ENCODE measurements at regions not wholly inside any gene's neighbourhood (a gene's known extent, or its start where the extent isn't known, plus 50 kb on each side); places are given as distances from the start of the nearest gene placed in this dataset.
A peak's percentile ranks its signal among the peaks of the same experiment; 100 is the strongest.

- H3K27me3 Mint-ChIP-seq (ENCODE audit: low read depth), result no peaks in the 10 kb centered on the region
- H3K4me3 Mint-ChIP-seq, result peak overlapping the region; percentile 31
- peaks cover 34% of the 10 kb centered on the region for H3K4me1 Mint-ChIP-seq (ENCODE audit: low read depth)
- no peak for DNase-seq (ENCODE audit: low spot score)
- peaks cover 5% of the 10 kb centered on the region for H3K9me3 Mint-ChIP-seq
- H3K27ac Mint-ChIP-seq, result peak overlapping the region; percentile 64
- H3K36me3 Mint-ChIP-seq (ENCODE audit: low read depth), result peaks cover 1% of the 10 kb centered on the region
Observed at GRCh38 chr12:124687174-124687902, 119.9 kb upstream of the NCOR2 start.

- Mint-ChIP-seq H3K27ac (no peak overlapping the region), H3K4me3 (no peak overlapping the region), H3K4me1 (ENCODE audit: low read depth) (peaks cover 36% of the 10 kb centered on the region), H3K27me3 (ENCODE audit: low read depth) (no peaks in the 10 kb centered on the region), H3K9me3 (no peaks in the 10 kb centered on the region), H3K36me3 (ENCODE audit: low read depth) (peaks cover 1% of the 10 kb centered on the region)
- no peak for DNase-seq (ENCODE audit: low spot score)
Observed at GRCh38 chr12:124686370-124687173, 119.2 kb upstream of the NCOR2 start.

- peaks cover 1% of the 10 kb centered on the region for H3K36me3 Mint-ChIP-seq (ENCODE audit: low read depth)
- H3K4me1 Mint-ChIP-seq (ENCODE audit: low read depth), result peaks cover 39% of the 10 kb centered on the region
- no peak overlapping the region for H3K4me3 Mint-ChIP-seq
- no peak overlapping the region for H3K27ac Mint-ChIP-seq
- DNase-seq (ENCODE audit: low spot score), result no peak
- H3K9me3 Mint-ChIP-seq, result no peaks in the 10 kb centered on the region
- no peaks in the 10 kb centered on the region for H3K27me3 Mint-ChIP-seq (ENCODE audit: low read depth)
Observed at GRCh38 chr12:124685689-124686369, 118.4 kb upstream of the NCOR2 start.

GRCh38 chr12:124684971-124685688 is 117.7 kb upstream of the NCOR2 start:
- Mint-ChIP-seq H3K4me1 (ENCODE audit: low read depth) (peaks cover 39% of the 10 kb centered on the region), H3K36me3 (ENCODE audit: low read depth) (peaks cover 1% of the 10 kb centered on the region), H3K9me3 (no peaks in the 10 kb centered on the region), H3K27ac (no peak overlapping the region), H3K27me3 (ENCODE audit: low read depth) (no peaks in the 10 kb centered on the region), H3K4me3 (no peak overlapping the region)
- peak; percentile 7 for DNase-seq (ENCODE audit: low spot score)

- H3K4me1 Mint-ChIP-seq (ENCODE audit: low read depth), result peaks cover 39% of the 10 kb centered on the region
- no peak for DNase-seq (ENCODE audit: low spot score)
- no peak overlapping the region for H3K27ac Mint-ChIP-seq
- no peak overlapping the region for H3K4me3 Mint-ChIP-seq
- H3K9me3 Mint-ChIP-seq, result no peaks in the 10 kb centered on the region
- H3K36me3 Mint-ChIP-seq (ENCODE audit: low read depth), result peaks cover 1% of the 10 kb centered on the region
- H3K27me3 Mint-ChIP-seq (ENCODE audit: low read depth), result no peaks in the 10 kb centered on the region
Observed at GRCh38 chr12:124684496-124684895, 117.1 kb upstream of the NCOR2 start.

- Mint-ChIP-seq H3K27me3 (ENCODE audit: low read depth) (no peaks in the 10 kb centered on the region), H3K9me3 (no peaks in the 10 kb centered on the region), H3K36me3 (ENCODE audit: low read depth) (no peaks in the 10 kb centered on the region), H3K4me3 (no peak overlapping the region), H3K27ac (no peak overlapping the region), H3K4me1 (ENCODE audit: low read depth) (peaks cover 35% of the 10 kb centered on the region)
- no peak for DNase-seq (ENCODE audit: low spot score)
Observed at GRCh38 chr12:124683152-124684124, 116.0 kb upstream of the NCOR2 start.

GRCh38 chr12:124682425-124683151 is 115.2 kb upstream of the NCOR2 start:
- Mint-ChIP-seq H3K27me3 (ENCODE audit: low read depth) (no peaks in the 10 kb centered on the region), H3K9me3 (no peaks in the 10 kb centered on the region), H3K4me3 (no peak overlapping the region), H3K4me1 (ENCODE audit: low read depth) (peaks cover 29% of the 10 kb centered on the region), H3K36me3 (ENCODE audit: low read depth) (no peaks in the 10 kb centered on the region), H3K27ac (no peak overlapping the region)
- no peak for DNase-seq (ENCODE audit: low spot score)

GRCh38 chr12:124681779-124682391 is 114.5 kb upstream of the NCOR2 start:
- no peak overlapping the region for H3K4me3 Mint-ChIP-seq
- H3K27me3 Mint-ChIP-seq (ENCODE audit: low read depth), result no peaks in the 10 kb centered on the region
- no peaks in the 10 kb centered on the region for H3K9me3 Mint-ChIP-seq
- DNase-seq (ENCODE audit: low spot score), result no peak
- H3K27ac Mint-ChIP-seq, result no peak overlapping the region
- no peaks in the 10 kb centered on the region for H3K36me3 Mint-ChIP-seq (ENCODE audit: low read depth)
- H3K4me1 Mint-ChIP-seq (ENCODE audit: low read depth), result peaks cover 23% of the 10 kb centered on the region

GRCh38 chr12:124680863-124681778 is 113.7 kb upstream of the NCOR2 start:
- DNase-seq (ENCODE audit: low spot score), result peak; percentile 62
- Mint-ChIP-seq H3K27ac (no peak overlapping the region), H3K27me3 (ENCODE audit: low read depth) (no peaks in the 10 kb centered on the region), H3K4me1 (ENCODE audit: low read depth) (peaks cover 23% of the 10 kb centered on the region), H3K36me3 (ENCODE audit: low read depth) (no peaks in the 10 kb centered on the region), H3K9me3 (no peaks in the 10 kb centered on the region), H3K4me3 (no peak overlapping the region)

- Mint-ChIP-seq H3K36me3 (ENCODE audit: low read depth) (no peaks in the 10 kb centered on the region), H3K4me1 (ENCODE audit: low read depth) (peaks cover 12% of the 10 kb centered on the region), H3K27ac (no peak overlapping the region), H3K27me3 (ENCODE audit: low read depth) (no peaks in the 10 kb centered on the region), H3K9me3 (no peaks in the 10 kb centered on the region), H3K4me3 (no peak overlapping the region)
- no peak for DNase-seq (ENCODE audit: low spot score)
Observed at GRCh38 chr12:124679533-124680371, 112.3 kb upstream of the NCOR2 start.

GRCh38 chr12:124679047-124679446 is 111.6 kb upstream of the NCOR2 start:
- Mint-ChIP-seq H3K27me3 (ENCODE audit: low read depth) (no peaks in the 10 kb centered on the region), H3K36me3 (ENCODE audit: low read depth) (no peaks in the 10 kb centered on the region), H3K9me3 (no peaks in the 10 kb centered on the region), H3K27ac (no peak overlapping the region), H3K4me3 (no peak overlapping the region), H3K4me1 (ENCODE audit: low read depth) (peaks cover 8% of the 10 kb centered on the region)
- no peak for DNase-seq (ENCODE audit: low spot score)

All from T-helper 2 cell treated with Interferon-gamma antibody and Interleukin-4, amounts not matched to agents 5 μg/mL and 100 μg/mL, for 36 hours (primary cell).